ENCODE measurements at regions not wholly inside any gene's neighbourhood (a gene's known extent, or its start where the extent isn't known, plus 50 kb on each side); places are given as distances from the start of the nearest gene placed in this dataset.
"Not testable (repeated sequence)": the region's sequence is repeated elsewhere in the genome, so short reads cannot be mapped to it uniquely, and the experiment has no call there.

- H3K4me1 ChIP-seq = no peaks in the 10 kb centered on the region
- no peak for ATAC-seq
- intact Hi-C loops (cut with DNase I) = no loop called here
- WGBS (ENCODE audit: insufficient coverage, low coverage, low lambda C conversion rate, missing lambda C conversion rate) = 41% methylated on average over 3 of the region's 3 CpGs
- no peaks in the 10 kb centered on the region for H3K36me3 ChIP-seq
- TF ChIP-seq CTCF (IDR thresholded peaks at IDR 0.05) = no peak
- TF ChIP-seq POLR2A (IDR thresholded peaks at IDR 0.05) = no peak
- no peak for DNase-seq
- no peaks in the 10 kb centered on the region for H3K27me3 ChIP-seq
- no peak overlapping the region for H3K27ac ChIP-seq
- H3K9me3 ChIP-seq = no peaks in the 10 kb centered on the region
- H3K4me3 ChIP-seq = no peak overlapping the region
These were observed 798.5 kb downstream of the TRIB2 start for GRCh38 chr2:13515254-13515653.

- no peaks in the 10 kb centered on the region for H3K36me3 ChIP-seq
- no peaks in the 10 kb centered on the region for H3K4me1 ChIP-seq
- DNase-seq (no peak), ATAC-seq (no peak)
- H3K4me3 ChIP-seq = no peak overlapping the region
- intact Hi-C loops (cut with DNase I) = no loop called here
- 43% methylated on average over 3 of the region's 6 CpGs for WGBS (ENCODE audit: insufficient coverage, low coverage, low lambda C conversion rate, missing lambda C conversion rate)
- no peak for TF ChIP-seq POLR2A (IDR thresholded peaks at IDR 0.05)
- no peak for TF ChIP-seq CTCF (IDR thresholded peaks at IDR 0.05)
- H3K27me3 ChIP-seq = no peaks in the 10 kb centered on the region
- H3K27ac ChIP-seq = no peak overlapping the region
- H3K9me3 ChIP-seq = no peaks in the 10 kb centered on the region
These were observed 805.4 kb downstream of the TRIB2 start for GRCh38 chr2:13522096-13522495.

GRCh38 chr2:13522917-13523821 is 806.4 kb downstream of the TRIB2 start:
- DNase-seq = no peak
- no peak overlapping the region for H3K4me3 ChIP-seq
- TF ChIP-seq CTCF (IDR thresholded peaks at IDR 0.05) (no peak), POLR2A (IDR thresholded peaks at IDR 0.05) (no peak)
- intact Hi-C loops (cut with DNase I) = no loop called here
- H3K27me3 ChIP-seq = no peaks in the 10 kb centered on the region
- ATAC-seq = peak in 1 of 4 donors; percentile 26
- WGBS (ENCODE audit: insufficient coverage, low coverage, low lambda C conversion rate, missing lambda C conversion rate) = 31% methylated on average over 6 of the region's 6 CpGs
- H3K27ac ChIP-seq = no peak overlapping the region
- no peaks in the 10 kb centered on the region for H3K4me1 ChIP-seq
- no peaks in the 10 kb centered on the region for H3K36me3 ChIP-seq
- H3K9me3 ChIP-seq = no peaks in the 10 kb centered on the region

- no peak overlapping the region for H3K27ac ChIP-seq
- H3K4me1 ChIP-seq = no peaks in the 10 kb centered on the region
- WGBS (ENCODE audit: insufficient coverage, low coverage, low lambda C conversion rate, missing lambda C conversion rate) = 29% methylated on average over 1 of the region's 1 CpG
- no peaks in the 10 kb centered on the region for H3K9me3 ChIP-seq
- no peak overlapping the region for H3K4me3 ChIP-seq
- H3K36me3 ChIP-seq = no peaks in the 10 kb centered on the region
- intact Hi-C loops (cut with DNase I) = no loop called here
- TF ChIP-seq POLR2A (IDR thresholded peaks at IDR 0.05) (no peak), CTCF (IDR thresholded peaks at IDR 0.05) (no peak)
- ATAC-seq (no peak), DNase-seq (no peak)
- H3K27me3 ChIP-seq = no peaks in the 10 kb centered on the region
These were observed 807.8 kb downstream of the TRIB2 start for GRCh38 chr2:13524492-13524891.

GRCh38 chr2:13531735-13532410 is 815.1 kb downstream of the TRIB2 start:
- H3K4me3 ChIP-seq; DNase-seq; intact Hi-C loops (cut with DNase I); H3K27me3 ChIP-seq; ATAC-seq; H3K27ac ChIP-seq; H3K9me3 ChIP-seq; H3K4me1 ChIP-seq; H3K36me3 ChIP-seq: not testable (repeated sequence)
- 55% methylated on average over 6 of the region's 9 CpGs for WGBS (ENCODE audit: insufficient coverage, low coverage, low lambda C conversion rate, missing lambda C conversion rate)

- not testable (repeated sequence) for ATAC-seq, DNase-seq
These were observed 816.2 kb downstream of the TRIB2 start for GRCh38 chr2:13532781-13533523.

More at GRCh38 chr2:13532781-13533523, 816.2 kb downstream of the TRIB2 start:
- H3K4me3 ChIP-seq; H3K4me1 ChIP-seq; H3K9me3 ChIP-seq; H3K27me3 ChIP-seq; intact Hi-C loops (cut with DNase I); H3K36me3 ChIP-seq; H3K27ac ChIP-seq: not testable (repeated sequence)
- WGBS (ENCODE audit: insufficient coverage, low coverage, low lambda C conversion rate, missing lambda C conversion rate) = 63% methylated on average over 12 of the region's 22 CpGs

Data from right lobe of liver (tissue), 6 donors.